Astrocyte of the spinal cord (primary cell): ENCODE measurements at regions not wholly inside any gene's neighbourhood (a gene's known extent, or its start where the extent isn't known, plus 50 kb on each side); places are given as distances from the start of the nearest gene placed in this dataset.

Source experiments
- DNase-seq: peaks from one replicate; pipeline ENCODE4 v3.0.0; 2011; ENCODE audit warnings: low read depth, low spot score
- H3K4me3 ChIP-seq: 2 replicates; pipeline ENCODE4 v1.5.1; 2011; ENCODE audit warnings: low read depth, mild to moderate bottlenecking, low read length, moderate library complexity
- CTCF ChIP-seq: IDR thresholded peaks from 2 replicates; pipeline ENCODE4 v1.5.1; 2012; ENCODE audit warnings: low read depth, mild to moderate bottlenecking, low read length, inconsistent platforms
- in situ Hi-C: cut with HindIII; loops from 2 replicates; pipeline ENCODE4 v1.10.0; 2017; ENCODE audit warnings: low sequenced_read_pairs

DNA sequence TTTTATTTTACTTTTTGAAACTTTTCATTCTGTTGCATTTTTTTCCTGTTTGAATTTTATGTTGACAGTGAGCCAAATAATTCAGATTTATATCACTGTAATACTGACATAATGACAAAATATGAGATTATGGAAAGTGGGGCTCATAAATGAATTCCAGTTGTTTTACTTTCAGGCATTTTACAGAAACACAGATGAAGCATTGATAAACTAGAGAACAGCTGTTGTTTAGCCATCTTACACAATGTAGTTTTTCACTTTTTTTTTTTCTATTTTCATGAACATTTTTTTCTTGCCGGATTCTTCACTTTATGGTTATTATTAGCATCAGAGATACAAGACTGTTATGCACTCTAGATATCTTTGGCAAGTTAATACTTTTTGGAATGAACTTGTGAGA, 91.7 kb upstream of the PAQR3 start:
- no peak overlapping the region for H3K4me3 ChIP-seq
- TF ChIP-seq CTCF: no peak
- in situ Hi-C loops: no loop called here
- DNase-seq: no peak

GRCh38 chr4:79027656-79028055, 88.4 kb upstream of the PAQR3 start:
- H3K4me3 ChIP-seq: no peak overlapping the region
- TF ChIP-seq CTCF: no peak
- in situ Hi-C loops: no loop called here
- no peak for DNase-seq

DNA sequence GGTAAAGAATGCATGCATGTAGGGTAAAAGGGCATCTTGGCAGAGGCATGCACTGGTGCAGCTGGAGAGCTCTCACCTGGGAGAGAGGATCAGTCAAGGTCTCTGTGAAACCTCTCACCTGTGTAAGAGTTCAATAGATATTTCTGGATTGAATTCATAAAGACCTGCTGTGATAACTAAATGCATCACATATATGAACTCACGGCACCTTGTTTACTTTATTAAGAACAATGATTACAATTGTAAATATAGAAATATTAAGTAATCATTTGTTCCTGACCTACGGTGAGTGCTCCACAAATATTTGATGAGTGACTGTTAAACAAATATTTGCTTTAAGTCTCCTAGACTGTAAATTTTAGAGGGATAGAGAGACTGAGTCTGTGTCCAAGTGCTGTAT, 85.9 kb upstream of the PAQR3 start:
- DNase-seq: no peak
- H3K4me3 ChIP-seq: no peak overlapping the region
- no peak for TF ChIP-seq CTCF
- in situ Hi-C loops: no loop called here

DNA sequence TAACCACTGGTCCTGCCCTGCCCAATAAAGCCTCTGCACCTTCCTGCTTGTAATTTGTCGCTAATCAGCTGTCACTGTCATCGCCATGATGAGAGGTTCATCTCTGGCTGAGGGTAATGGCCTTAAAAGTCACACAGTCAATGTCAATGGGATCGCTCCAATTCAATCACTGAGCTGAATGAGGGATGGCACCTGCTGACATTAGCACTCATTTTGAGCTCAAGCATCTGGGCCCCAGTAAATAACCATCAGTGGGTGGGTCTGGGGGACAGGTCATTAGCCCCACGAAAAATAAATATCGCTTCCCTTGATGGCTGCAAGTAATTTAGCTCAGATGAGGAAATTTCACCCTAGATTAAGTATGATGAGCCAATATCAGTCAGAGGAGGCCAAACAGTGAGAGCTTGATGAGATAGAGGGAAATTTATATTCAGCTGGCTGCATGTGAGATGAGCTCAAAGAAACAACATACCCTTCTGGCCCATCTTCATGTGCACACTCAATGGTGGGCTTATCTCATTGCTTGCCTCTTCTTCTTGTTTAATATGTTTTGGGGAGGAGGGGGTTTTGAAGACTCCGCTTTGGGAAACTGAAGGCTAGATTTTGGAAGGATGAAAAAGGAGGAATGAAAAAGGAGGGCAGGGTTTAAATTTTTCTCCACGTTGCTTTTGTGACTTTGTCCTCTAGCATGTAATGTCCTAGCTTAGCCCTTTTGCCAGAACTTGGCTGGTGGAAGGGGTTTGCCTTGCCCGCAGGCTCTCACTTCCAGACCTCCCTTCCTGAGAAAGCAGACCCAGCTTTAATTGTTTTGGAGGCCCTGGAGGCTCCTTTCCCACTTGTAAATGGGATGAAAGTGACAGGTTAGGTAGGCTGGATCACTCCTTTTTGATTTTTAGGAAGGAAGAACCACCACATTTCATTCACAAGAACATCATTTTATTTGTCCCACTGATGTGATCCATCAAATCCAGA, 84.8 kb upstream of the PAQR3 start:
- no peak overlapping the region for H3K4me3 ChIP-seq
- no peak for DNase-seq
- in situ Hi-C loops: no loop called here
- TF ChIP-seq CTCF: no peak

GRCh38 chr4:79022529-79022928, 83.3 kb upstream of the PAQR3 start:
- no peak overlapping the region for H3K4me3 ChIP-seq
- in situ Hi-C loops: no loop called here
- no peak for TF ChIP-seq CTCF
- DNase-seq: no peak

DNA sequence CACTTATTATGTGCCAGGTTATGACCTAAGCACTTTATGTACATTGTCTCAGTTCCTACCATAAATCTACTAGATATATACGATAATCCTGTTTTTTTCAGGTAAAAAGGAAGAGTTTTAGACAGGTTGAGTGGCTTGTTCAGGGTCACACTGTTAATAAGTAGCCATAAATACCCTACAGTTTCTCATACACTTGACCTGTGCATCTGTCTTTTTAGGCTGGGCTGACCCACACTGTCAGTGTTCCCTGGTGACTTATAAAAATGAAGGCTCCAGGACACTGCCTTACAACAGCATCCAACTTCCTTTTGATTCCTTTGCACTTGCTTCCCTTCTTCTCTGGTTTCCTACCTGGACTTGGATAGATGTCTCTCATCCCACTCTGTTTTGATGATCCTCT, 78.2 kb upstream of the PAQR3 start:
- in situ Hi-C loops: no loop called here
- TF ChIP-seq CTCF: no peak
- H3K4me3 ChIP-seq: no peak overlapping the region
- DNase-seq: no peak
